Endodermal cell (in vitro differentiated cells): ENCODE measurements at regions not wholly inside any gene's neighbourhood (a gene's known extent, or its start where the extent isn't known, plus 50 kb on each side); places are given as distances from the start of the nearest gene placed in this dataset.

Experiments
- DNase-seq: peaks from one replicate; pipeline ENCODE4 v3.0.0-alpha.2; 2017
- H3K27ac ChIP-seq: 2 replicates; pipeline ENCODE4 v1.5.1; 2013; ENCODE audit warnings: mild to moderate bottlenecking, low read depth, low read length, moderate library complexity
- H3K27me3 ChIP-seq: 2 replicates; pipeline ENCODE4 v1.6.1; 2013; ENCODE audit warnings: mild to moderate bottlenecking, low read length, moderate library complexity; ENCODE audit not compliant: insufficient read depth, control insufficient read depth, poor library complexity, severe bottlenecking
- H3K36me3 ChIP-seq: 2 replicates; pipeline ENCODE4 v1.7.0; 2013; ENCODE audit warnings: mild to moderate bottlenecking, low read length, moderate library complexity; ENCODE audit not compliant: control insufficient read depth, insufficient read depth
- H3K4me1 ChIP-seq: one replicate; pipeline ENCODE4 v1.7.0; 2013; ENCODE audit warnings: low read length; ENCODE audit not compliant: control insufficient read depth, insufficient read depth
- H3K4me3 ChIP-seq: 2 replicates; pipeline ENCODE4 v1.5.1; 2013; ENCODE audit warnings: mild to moderate bottlenecking, low read length, moderate library complexity
- H3K9ac ChIP-seq: 2 replicates; pipeline ENCODE4 v1.6.1; 2013; ENCODE audit warnings: mild to moderate bottlenecking, low read length, moderate library complexity; ENCODE audit not compliant: poor library complexity, severe bottlenecking; ENCODE audit errors: extremely low read depth
- H3K9me3 ChIP-seq: 2 replicates; pipeline ENCODE4 v1.6.1; 2013; ENCODE audit warnings: mild to moderate bottlenecking, low read length, moderate library complexity; ENCODE audit not compliant: control insufficient read depth
- H3K27ac Mint-ChIP-seq: 2 replicates; pipeline ENCODE4 v1.8.0; 2020; ENCODE audit warnings: mixed read lengths
- H3K27me3 Mint-ChIP-seq: 2 replicates; pipeline ENCODE4 v1.8.0; 2021; ENCODE audit warnings: mild to moderate bottlenecking, mixed read lengths; ENCODE audit not compliant: insufficient read depth
- H3K36me3 Mint-ChIP-seq: 2 replicates; pipeline ENCODE4 v1.8.0; 2020; ENCODE audit warnings: low read depth, mixed read lengths
- H3K4me1 Mint-ChIP-seq: 2 replicates; pipeline ENCODE4 v1.8.0; 2020; ENCODE audit warnings: mixed read lengths
- H3K4me3 Mint-ChIP-seq: 2 replicates; pipeline ENCODE4 v1.8.0; 2020; ENCODE audit warnings: mild to moderate bottlenecking, moderate library complexity, mixed read lengths
- H3K9me3 Mint-ChIP-seq: 2 replicates; pipeline ENCODE4 v1.8.0; 2020; ENCODE audit warnings: mild to moderate bottlenecking, mixed read lengths
- WGBS, 2 experiments: methylation state at CpG; one replicate each; pipeline versions ENCODE4 v1.1.5 to v1.1.7; 2013; ENCODE audit warnings: missing lambda C conversion rate in 2 of 2, mixed read lengths in 1 of 2; ENCODE audit not compliant: insufficient coverage in 1 of 2, insufficient read length in 1 of 2; 5-methylcytosine and 5-hydroxymethylcytosine counted together
- TF ChIP-seq, protein P1 (sequence below): fragments of 200-600 bp; sonication (generic); conservative IDR thresholded peaks from 2 replicates; pipeline ENCODE4 v1.5.0; 2021; ENCODE audit warnings: antibody characterized with exemption, mild to moderate bottlenecking

DNA sequence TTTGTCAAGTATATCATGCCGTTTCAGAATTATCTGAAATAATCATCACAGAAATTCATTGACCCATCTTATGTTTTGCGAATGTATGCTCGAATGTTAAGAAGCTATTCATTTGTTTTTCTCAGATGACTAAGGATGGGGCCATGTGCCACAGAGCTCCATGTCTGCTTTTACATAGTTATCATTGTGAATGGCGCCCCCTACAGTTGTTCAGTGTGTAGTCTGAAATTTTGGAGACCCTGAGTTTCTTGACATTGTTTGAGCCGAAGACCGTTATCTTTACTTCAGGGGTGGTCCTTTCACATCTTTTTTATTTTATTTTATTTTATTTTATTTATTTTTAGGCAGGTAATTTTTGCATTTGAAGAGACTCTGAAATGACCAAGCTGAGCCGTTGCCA lies 972.0 kb upstream of the RBFOX1 start:
- Mint-ChIP-seq H3K4me3 (no peak overlapping the region), H3K27ac (no peak overlapping the region), H3K9me3 (no peaks in the 10 kb centered on the region), H3K36me3 (no peaks in the 10 kb centered on the region), H3K27me3 (peaks cover 2% of the 10 kb centered on the region), H3K4me1 (peaks cover 23% of the 10 kb centered on the region)
- Histone ChIP-seq H3K27ac (no peak overlapping the region), H3K4me1 (peaks cover 7% of the 10 kb centered on the region), H3K9me3 (no peaks in the 10 kb centered on the region), H3K27me3 (no peaks in the 10 kb centered on the region), H3K4me3 (no peak overlapping the region), H3K9ac (no peak overlapping the region), H3K36me3 (no peaks in the 10 kb centered on the region)
- no peak for DNase-seq
- 95 to 100% methylated on average over 1 to 7 of the region's 7 CpGs for WGBS, 2 experiments
- TF ChIP-seq, protein P1, sequence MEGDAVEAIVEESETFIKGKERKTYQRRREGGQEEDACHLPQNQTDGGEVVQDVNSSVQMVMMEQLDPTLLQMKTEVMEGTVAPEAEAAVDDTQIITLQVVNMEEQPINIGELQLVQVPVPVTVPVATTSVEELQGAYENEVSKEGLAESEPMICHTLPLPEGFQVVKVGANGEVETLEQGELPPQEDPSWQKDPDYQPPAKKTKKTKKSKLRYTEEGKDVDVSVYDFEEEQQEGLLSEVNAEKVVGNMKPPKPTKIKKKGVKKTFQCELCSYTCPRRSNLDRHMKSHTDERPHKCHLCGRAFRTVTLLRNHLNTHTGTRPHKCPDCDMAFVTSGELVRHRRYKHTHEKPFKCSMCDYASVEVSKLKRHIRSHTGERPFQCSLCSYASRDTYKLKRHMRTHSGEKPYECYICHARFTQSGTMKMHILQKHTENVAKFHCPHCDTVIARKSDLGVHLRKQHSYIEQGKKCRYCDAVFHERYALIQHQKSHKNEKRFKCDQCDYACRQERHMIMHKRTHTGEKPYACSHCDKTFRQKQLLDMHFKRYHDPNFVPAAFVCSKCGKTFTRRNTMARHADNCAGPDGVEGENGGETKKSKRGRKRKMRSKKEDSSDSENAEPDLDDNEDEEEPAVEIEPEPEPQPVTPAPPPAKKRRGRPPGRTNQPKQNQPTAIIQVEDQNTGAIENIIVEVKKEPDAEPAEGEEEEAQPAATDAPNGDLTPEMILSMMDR: peak; percentile 76

DNA sequence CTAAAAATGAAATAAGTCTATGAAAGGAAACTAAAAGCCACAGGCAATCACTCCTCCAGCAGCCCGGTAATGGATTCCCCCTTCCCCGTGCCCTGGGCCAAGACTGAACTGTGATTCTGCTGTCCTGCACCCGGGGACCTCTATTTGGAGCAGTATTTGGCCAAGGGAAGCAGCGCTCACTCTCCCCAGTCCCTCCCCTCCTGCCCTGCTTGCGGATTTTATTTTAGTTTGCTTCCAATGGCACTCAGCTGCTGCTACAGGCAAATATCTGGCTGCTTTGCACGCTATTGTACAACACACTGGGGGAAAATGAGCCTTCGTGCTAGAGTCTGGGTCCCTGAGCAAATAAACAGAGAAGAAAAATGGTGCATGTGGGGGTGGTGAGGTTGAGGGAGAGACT lies 975.7 kb upstream of the RBFOX1 start:
- H3K4me1 ChIP-seq: peaks cover 12% of the 10 kb centered on the region
- H3K9me3 Mint-ChIP-seq: no peaks in the 10 kb centered on the region
- no peak overlapping the region for H3K4me3 Mint-ChIP-seq
- TF ChIP-seq, protein P1: no peak
- H3K9ac ChIP-seq: no peak overlapping the region
- H3K27me3 ChIP-seq: no peaks in the 10 kb centered on the region
- no peaks in the 10 kb centered on the region for H3K9me3 ChIP-seq
- H3K27ac ChIP-seq: no peak overlapping the region
- H3K4me3 ChIP-seq: no peak overlapping the region
- no peak overlapping the region for H3K27ac Mint-ChIP-seq
- no peaks in the 10 kb centered on the region for H3K36me3 Mint-ChIP-seq
- WGBS, 2 experiments: 70 to 82% methylated on average over 5 to 7 of the region's 7 CpGs
- peaks cover 28% of the 10 kb centered on the region for H3K4me1 Mint-ChIP-seq
- H3K36me3 ChIP-seq: no peaks in the 10 kb centered on the region
- H3K27me3 Mint-ChIP-seq: peaks cover 4% of the 10 kb centered on the region
- no peak for DNase-seq

DNA sequence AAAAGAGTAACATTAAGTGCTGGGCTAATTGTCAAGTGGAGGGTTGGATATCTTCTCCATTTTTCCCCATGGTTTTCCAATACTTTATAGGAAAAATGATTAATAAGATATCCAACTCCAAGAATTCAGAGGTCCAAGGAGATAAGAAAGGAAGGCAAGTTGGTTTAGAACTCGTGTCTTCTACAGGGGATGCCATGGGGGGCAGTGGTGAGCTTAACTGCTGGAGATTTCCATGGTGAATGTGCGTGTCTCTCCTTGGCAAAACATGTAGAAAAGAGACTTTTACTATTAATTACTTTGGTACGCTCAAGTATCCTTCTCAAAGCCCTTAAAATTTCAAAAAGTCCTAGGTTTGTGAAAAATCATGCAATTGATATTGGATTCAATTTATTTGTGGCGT lies 982.9 kb upstream of the RBFOX1 start:
- Histone ChIP-seq H3K9ac (no peak overlapping the region), H3K4me3 (no peak overlapping the region), H3K4me1 (peaks cover 18% of the 10 kb centered on the region), H3K27me3 (no peaks in the 10 kb centered on the region), H3K27ac (no peak overlapping the region), H3K36me3 (no peaks in the 10 kb centered on the region), H3K9me3 (no peaks in the 10 kb centered on the region)
- no peak for DNase-seq
- TF ChIP-seq, protein P1: peak; percentile 53
- WGBS, 2 experiments: 95 to 97% methylated on average over 3 to 4 of the region's 4 CpGs
- Mint-ChIP-seq H3K4me1 (peaks cover 39% of the 10 kb centered on the region), H3K27ac (no peak overlapping the region), H3K36me3 (no peaks in the 10 kb centered on the region), H3K9me3 (no peaks in the 10 kb centered on the region), H3K27me3 (peaks cover 2% of the 10 kb centered on the region), H3K4me3 (no peak overlapping the region)
